ENCODE measurements at regions not wholly inside any gene's neighbourhood (a gene's known extent, or its start where the extent isn't known, plus 50 kb on each side); places are given as distances from the start of the nearest gene placed in this dataset.

GRCh38 chr4:112931001-112931400 lies 118.5 kb upstream of the ANK2 start:
- in situ Hi-C loops (cut with MboI) = no loop called here
- Histone ChIP-seq H3K79me2 (ENCODE audit: control insufficient read depth, insufficient read depth, low read length) (no peaks in the 10 kb centered on the region), H3K9me1 (ENCODE audit: control insufficient read depth, insufficient read depth, low read length) (no peaks in the 10 kb centered on the region), H3K27me3 (ENCODE audit: control insufficient read depth in 2 of 2, insufficient read depth in 2 of 2, low read length in 2 of 2) (no peaks in the 10 kb centered on the region), H3K27ac (ENCODE audit: extremely low read depth, low read depth, low read length) (no peak overlapping the region), H4K20me1 (replicated peaks; ENCODE audit: control insufficient read depth, insufficient read depth, low read length) (no peaks in the 10 kb centered on the region), H3K9ac (ENCODE audit: insufficient read depth in 1 of 2, low read depth in 2 of 2, low read length in 2 of 2) (no peak overlapping the region), H3K4me3 (no peak overlapping the region), H3K9me3 (replicated peaks; ENCODE audit: control insufficient read depth, insufficient read depth, low read depth, low read length) (no peaks in the 10 kb centered on the region), H3K4me2 (ENCODE audit: insufficient read depth, low read length) (no peak overlapping the region), H3K36me3 (ENCODE audit: control insufficient read depth, insufficient read depth, low read length) (no peaks in the 10 kb centered on the region), H3K4me1 (replicated peaks in 1 of 2; ENCODE audit: control insufficient read depth in 2 of 2, insufficient read depth in 2 of 2, low read length in 2 of 2) (no peaks in the 10 kb centered on the region; a peak in 1 of 5 replicates), H2AFZ (ENCODE audit: low read depth, low read length) (no peak overlapping the region)
- no peak for FAIRE-seq
- intact Hi-C loops (cut with micrococcal nuclease) = loop anchor here (10.0 kb wide), 1 partner anchor 296 kb away; the partner anchor contains the start of genes LARP7 and ZGRF1
- POLR2A ChIA-PET = no interaction called here
- no peak for ATAC-seq
- WGBS (ENCODE audit: insufficient coverage, low coverage, missing lambda C conversion rate) = 3% methylated on average over 4 of the region's 4 CpGs
- no peak for TF ChIP-seq KLF1 (tag; IDR thresholded peaks at IDR 0.05)
- TF ChIP-seq SPI1 (IDR thresholded peaks at IDR 0.05; ENCODE audit: borderline replicate concordance, low read depth, low read length) = peak; percentile 32; the same call in 1 of the 2 replicates
- no peak for DNase-seq (ENCODE audit: extremely low read depth in 1 of 4, low spot score in 3 of 4)
- BruUV-seq (replicated peaks) = no TSS peak
- CTCF ChIA-PET (ENCODE audit: low intra/inter-chr PET ratio) = no interaction called here

- Histone ChIP-seq H3K36me3 (ENCODE audit: control insufficient read depth, insufficient read depth, low read length) (no peaks in the 10 kb centered on the region), H3K4me3 (no peak overlapping the region), H4K20me1 (replicated peaks; ENCODE audit: control insufficient read depth, insufficient read depth, low read length) (no peaks in the 10 kb centered on the region), H3K79me2 (ENCODE audit: control insufficient read depth, insufficient read depth, low read length) (no peaks in the 10 kb centered on the region), H2AFZ (ENCODE audit: low read depth, low read length) (no peak overlapping the region), H3K9me3 (replicated peaks; ENCODE audit: control insufficient read depth, insufficient read depth, low read depth, low read length) (no peaks in the 10 kb centered on the region), H3K27ac (ENCODE audit: extremely low read depth, low read depth, low read length) (no peak overlapping the region), H3K4me2 (ENCODE audit: insufficient read depth, low read length) (no peak overlapping the region), H3K9ac (ENCODE audit: insufficient read depth in 1 of 2, low read depth in 2 of 2, low read length in 2 of 2) (no peak overlapping the region), H3K4me1 (replicated peaks in 1 of 2; ENCODE audit: control insufficient read depth in 2 of 2, insufficient read depth in 2 of 2, low read length in 2 of 2) (no peaks in the 10 kb centered on the region; a peak in 1 of 5 replicates), H3K9me1 (ENCODE audit: control insufficient read depth, insufficient read depth, low read length) (no peaks in the 10 kb centered on the region), H3K27me3 (ENCODE audit: control insufficient read depth in 2 of 2, insufficient read depth in 2 of 2, low read length in 2 of 2) (no peaks in the 10 kb centered on the region)
- no peak for ATAC-seq
- ChIA-PET POLR2A (no interaction called here), CTCF (ENCODE audit: low intra/inter-chr PET ratio) (no interaction called here)
- TF ChIP-seq ATF3 (IDR thresholded peaks at IDR 0.05) (peak; percentile 42; the same call in 1 of the 2 replicates), ATF3 (CRISPR knock-in tag; conservative IDR thresholded peaks at IDR 0.05) (no peak), RERE (CRISPR knock-in tag; IDR thresholded peaks at IDR 0.05; ENCODE audit: borderline replicate concordance) (no peak)
- no TSS peak for BruUV-seq (replicated peaks)
- intact Hi-C loops (cut with micrococcal nuclease) = loop anchor here (10.0 kb wide), 1 partner anchor 299 kb away; the partner anchor contains the start of genes LARP7 and ZGRF1
- no peak for DNase-seq (ENCODE audit: extremely low read depth in 1 of 4, low spot score in 3 of 4)
- WGBS (ENCODE audit: insufficient coverage, low coverage, missing lambda C conversion rate) = 0% methylated on average over 5 of the region's 5 CpGs
- in situ Hi-C loops (cut with MboI) = no loop called here
- FAIRE-seq = no peak
These were observed 115.7 kb upstream of the ANK2 start for GRCh38 chr4:112933790-112934189.
